IMR-90 (cell line): ENCODE measurements at regions not wholly inside any gene's neighbourhood (a gene's known extent, or its start where the extent isn't known, plus 50 kb on each side); places are given as distances from the start of the nearest gene placed in this dataset.

Experiments used
- ATAC-seq: fragments of 200-7000 bp; cut with Tn5 transposase; 2 replicates; pipeline ENCODE4 v1.9.1; 2020; ENCODE audit warnings: low read depth, mild to moderate bottlenecking, moderate library complexity
- BruUV-seq: library from RNA; stranded (reverse); fragments of 400-500 nt; replicated peaks from 2 replicates; lab custom pipeline; 2021; lab: Mats Ljungman, UMichigan
- CTCF ChIA-PET: fragments of 300-600 bp; formaldehyde crosslinking; extraction: SDS; loops from one replicate; lab custom pipeline; 2021; ENCODE audit warnings: antibody characterized with exemption; lab: Yijun Ruan, JAX
- POLR2A ChIA-PET: fragments of 300-600 bp; sonication (Branson Sonifier 250); formaldehyde crosslinking; loops from one replicate; lab custom pipeline; 2022; ENCODE audit warnings: antibody characterized with exemption; ENCODE audit not compliant: unreplicated experiment; lab: Charles Lee
- DNase-seq: peaks from one replicate; pipeline ENCODE4 v3.0.0; 2013
- H2AFZ ChIP-seq: replicated peaks from 2 replicates; pipeline ENCODE3; 2013; ENCODE audit warnings: low read length, mild to moderate bottlenecking; ENCODE audit not compliant: poor library complexity
- H2AK5ac ChIP-seq: 2 replicates; pipeline ENCODE4 v1.6.1; 2013; ENCODE audit warnings: low read depth, low read length, inconsistent platforms
- H2AK9ac ChIP-seq: replicated peaks from 2 replicates; pipeline ENCODE3; 2013; ENCODE audit warnings: mild to moderate bottlenecking, low read depth, low read length, moderate library complexity; ENCODE audit not compliant: poor library complexity
- H2BK120ac ChIP-seq: 2 replicates; pipeline ENCODE4 v1.6.1; 2013; ENCODE audit warnings: low read depth, low read length, inconsistent platforms
- H2BK15ac ChIP-seq: 3 replicates; pipeline ENCODE4 v1.6.1; 2013; ENCODE audit warnings: low read depth, low read length, inconsistent platforms
- H2BK20ac ChIP-seq: 2 replicates; pipeline ENCODE4 v1.6.1; 2013; ENCODE audit warnings: low read depth, mild to moderate bottlenecking, inconsistent platforms, low read length, moderate library complexity
- H2BK5ac ChIP-seq: 2 replicates; pipeline ENCODE4 v1.6.1; 2013; ENCODE audit warnings: mild to moderate bottlenecking, low read depth, low read length, inconsistent platforms; ENCODE audit not compliant: poor library complexity, severe bottlenecking
- H3K14ac ChIP-seq: replicated peaks from 2 replicates; pipeline ENCODE4 v1.6.1; 2013; ENCODE audit warnings: low read depth, low read length, inconsistent platforms
- H3K18ac ChIP-seq: 2 replicates; pipeline ENCODE4 v1.6.1; 2013; ENCODE audit warnings: low read depth, low read length, control low read depth
- H3K23ac ChIP-seq: 2 replicates; pipeline ENCODE4 v1.6.1; 2013; ENCODE audit warnings: low read depth, low read length, inconsistent platforms
- H3K27ac ChIP-seq: 2 replicates; pipeline ENCODE4 v1.5.1; 2013; ENCODE audit warnings: mild to moderate bottlenecking, control low read depth, low read length; ENCODE audit not compliant: insufficient read depth
- H3K27me3 ChIP-seq: 2 replicates; pipeline ENCODE4 v1.6.1; 2013; ENCODE audit warnings: low read length; ENCODE audit not compliant: control insufficient read depth, insufficient read depth
- H3K36me3 ChIP-seq: 2 replicates; pipeline ENCODE4 v1.6.1; 2013; ENCODE audit warnings: low read length, mixed read lengths; ENCODE audit not compliant: control insufficient read depth, insufficient read depth
- H3K4ac ChIP-seq: 2 replicates; pipeline ENCODE4 v1.6.1; 2013; ENCODE audit warnings: low read depth, low read length, inconsistent platforms
- H3K4me1 ChIP-seq: 2 replicates; pipeline ENCODE4 v1.6.1; 2013; ENCODE audit warnings: low read length, mixed read lengths; ENCODE audit not compliant: control insufficient read depth, insufficient read depth
- H3K4me2 ChIP-seq: 2 replicates; pipeline ENCODE4 v1.6.1; 2013; ENCODE audit warnings: low read depth, mild to moderate bottlenecking, control low read depth, low read length, moderate library complexity
- H3K4me3 ChIP-seq: 2 replicates; pipeline ENCODE4 v1.5.1; 2013; ENCODE audit warnings: low read depth, mild to moderate bottlenecking, control low read depth, low read length, moderate library complexity; ENCODE audit not compliant: insufficient read depth
- H3K56ac ChIP-seq: 2 replicates; pipeline ENCODE4 v1.6.1; 2013; ENCODE audit warnings: low read length, inconsistent platforms; ENCODE audit not compliant: insufficient read depth; ENCODE audit errors: extremely low read depth
- H3K79me1 ChIP-seq, 2 experiments: 2 replicates each; pipeline ENCODE4 v1.6.1; 2013; ENCODE audit warnings: low read length in 2 of 2, inconsistent platforms in 1 of 2, low read depth in 1 of 2
- H3K9ac ChIP-seq: 2 replicates; pipeline ENCODE4 v1.6.1; 2013; ENCODE audit warnings: low read depth, low read length, control low read depth
- H3K9me1 ChIP-seq: 2 replicates; pipeline ENCODE4 v1.6.1; 2013; ENCODE audit warnings: low read length, inconsistent platforms; ENCODE audit not compliant: insufficient read depth
- H3K9me3 ChIP-seq: 2 replicates; pipeline ENCODE4 v1.6.1; 2013; ENCODE audit warnings: low read length; ENCODE audit not compliant: control insufficient read depth, insufficient read depth
- H4K20me1 ChIP-seq: 2 replicates; pipeline ENCODE4 v1.6.1; 2013; ENCODE audit warnings: low read length, inconsistent platforms; ENCODE audit not compliant: insufficient read depth
- H4K5ac ChIP-seq: 2 replicates; pipeline ENCODE4 v1.6.1; 2013; ENCODE audit warnings: mild to moderate bottlenecking, low read depth, low read length, control low read depth
- H4K8ac ChIP-seq, 2 experiments: 2 replicates each; pipeline ENCODE4 v1.6.1; 2013; ENCODE audit warnings: low read depth in 2 of 2, low read length in 2 of 2, control low read depth in 1 of 2, inconsistent platforms in 1 of 2
- H4K91ac ChIP-seq: 2 replicates; pipeline ENCODE4 v1.6.1; 2013; ENCODE audit warnings: low read depth, low read length, inconsistent platforms; ENCODE audit not compliant: insufficient read depth
- CEBPB ChIP-seq: IDR thresholded peaks from 2 replicates; pipeline ENCODE4 v1.6.1; 2012; ENCODE audit warnings: low read depth, low read length, improper control_type of control experiment
- CTCF ChIP-seq: conservative IDR thresholded peaks from 2 replicates; pipeline ENCODE4 v1.5.1; 2012; ENCODE audit warnings: mild to moderate bottlenecking, low read depth, low read length, improper control_type of control experiment
- ELK1 ChIP-seq: fragments of 150-350 bp; IDR thresholded peaks from 2 replicates; pipeline ENCODE4 v1.6.1; 2016; ENCODE audit warnings: low read depth, mild to moderate bottlenecking, low read length, moderate library complexity, borderline replicate concordance
- FOS ChIP-seq: fragments of 150-350 bp; IDR thresholded peaks from 2 replicates; pipeline ENCODE4 v1.6.1; 2016; ENCODE audit warnings: low read depth, low read length
- NFE2L2 ChIP-seq: fragments of 150-350 bp; IDR thresholded peaks from 2 replicates; pipeline ENCODE4 v1.6.1; 2016; ENCODE audit warnings: low read depth, mild to moderate bottlenecking, low read length
- POLR2A ChIP-seq: IDR thresholded peaks from 2 replicates; pipeline ENCODE4 v1.6.1; 2012; ENCODE audit warnings: mild to moderate bottlenecking, low read depth, low read length
- RAD21 ChIP-seq: IDR thresholded peaks from 2 replicates; pipeline ENCODE4 v1.6.1; 2012; ENCODE audit warnings: low read length, improper control_type of control experiment
- RCOR1 ChIP-seq: IDR thresholded peaks from 2 replicates; pipeline ENCODE4 v1.6.1; 2012; ENCODE audit warnings: mild to moderate bottlenecking, low read length, improper control_type of control experiment; ENCODE audit not compliant: insufficient replicate concordance
- SMC3 ChIP-seq: fragments of 150-350 bp; IDR thresholded peaks from 2 replicates; pipeline ENCODE4 v1.6.1; 2016; ENCODE audit warnings: low read depth, mild to moderate bottlenecking, antibody characterized with exemption, low read length, moderate library complexity
- WGBS, 2 experiments: methylation state at CpG; one replicate each; pipeline versions ENCODE4 v1.1.5 to v1.1.7; 2013; ENCODE audit warnings: missing lambda C conversion rate in 2 of 2; ENCODE audit not compliant: insufficient read length in 1 of 2; ENCODE audit errors: extremely low coverage in 2 of 2; 5-methylcytosine and 5-hydroxymethylcytosine counted together
- dilution Hi-C: fragments of 300-500 bp; cut with HindIII; formaldehyde crosslinking; loops from one replicate; pipeline ENCODE4 v1.14.3; 2018; ENCODE audit warnings: low sequenced_read_pairs; ENCODE audit not compliant: unreplicated experiment
- in situ Hi-C: fragments of 300-500 bp; cut with MboI; formaldehyde crosslinking; loops from 3 replicates; pipeline ENCODE4 v1.14.3; 2019; ENCODE audit warnings: low sequenced_read_pairs, inconsistent platforms, mixed read lengths
- intact Hi-C: fragments of 100-400 bp; cut with micrococcal nuclease; formaldehyde crosslinking; loops from 2 replicates; pipeline ENCODE4 v1.10.0; 2022
- TF ChIP-seq, protein P1 (sequence below): fragments of 150-350 bp; IDR thresholded peaks from 2 replicates; pipeline ENCODE4 v1.6.1; 2017; ENCODE audit warnings: mild to moderate bottlenecking, antibody characterized with exemption, low read length, low read depth

DNA sequence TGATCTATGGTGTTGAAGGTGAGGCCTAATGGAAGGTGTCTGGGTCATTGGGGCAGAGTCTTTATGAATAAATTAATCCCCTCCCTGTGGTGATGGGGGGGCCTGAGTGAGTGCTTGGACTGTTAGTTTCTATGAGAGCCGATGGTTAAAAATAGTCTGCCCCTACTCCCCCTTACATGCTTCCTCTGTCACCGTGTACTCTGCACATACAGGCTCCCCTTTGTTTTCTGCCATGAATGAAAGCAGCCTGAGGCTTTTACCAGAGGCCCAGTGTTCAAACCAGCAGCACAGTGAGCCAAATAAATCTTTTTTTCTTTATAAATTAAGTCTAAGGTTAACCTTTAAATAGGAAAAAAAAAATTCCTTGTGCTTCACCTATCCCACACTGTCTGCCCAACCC lies 657.0 kb downstream of the AMY1C start:
- H2BK5ac ChIP-seq, result no peak overlapping the region
- H3K36me3 ChIP-seq, result no peaks in the 10 kb centered on the region
- peaks cover 4% of the 10 kb centered on the region; the same call in 1 of the 2 replicates for H3K9me3 ChIP-seq
- H2BK15ac ChIP-seq, result no peak overlapping the region
- no peak overlapping the region for H2BK120ac ChIP-seq
- H4K5ac ChIP-seq, result no peak overlapping the region
- H3K27ac ChIP-seq, result no peak overlapping the region
- ATAC-seq, result no peak
- no peaks in the 10 kb centered on the region for H3K79me1 ChIP-seq
- no peak overlapping the region for H2BK20ac ChIP-seq
- H3K4ac ChIP-seq, result no peak overlapping the region
- H3K56ac ChIP-seq, result no peak overlapping the region
- ChIA-PET CTCF (no interaction called here), POLR2A (no interaction called here)
- H3K14ac ChIP-seq, result no peak overlapping the region
- no peak overlapping the region for H3K9ac ChIP-seq
- no peaks in the 10 kb centered on the region for H4K20me1 ChIP-seq
- no peak overlapping the region for H3K4me3 ChIP-seq
- no TSS peak for BruUV-seq
- in situ Hi-C loops, result no loop called here
- no peak overlapping the region for H2AK5ac ChIP-seq
- TF ChIP-seq POLR2A (no peak), ELK1 (no peak), SMC3 (no peak), RAD21 (no peak), NFE2L2 (no peak), CTCF (no peak), FOS (no peak), CEBPB (no peak), RCOR1 (no peak)
- TF ChIP-seq, protein P1, sequence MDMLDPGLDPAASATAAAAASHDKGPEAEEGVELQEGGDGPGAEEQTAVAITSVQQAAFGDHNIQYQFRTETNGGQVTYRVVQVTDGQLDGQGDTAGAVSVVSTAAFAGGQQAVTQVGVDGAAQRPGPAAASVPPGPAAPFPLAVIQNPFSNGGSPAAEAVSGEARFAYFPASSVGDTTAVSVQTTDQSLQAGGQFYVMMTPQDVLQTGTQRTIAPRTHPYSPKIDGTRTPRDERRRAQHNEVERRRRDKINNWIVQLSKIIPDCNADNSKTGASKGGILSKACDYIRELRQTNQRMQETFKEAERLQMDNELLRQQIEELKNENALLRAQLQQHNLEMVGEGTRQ, result no peak
- no peaks in the 10 kb centered on the region for H3K4me1 ChIP-seq
- dilution Hi-C loops, result no loop called here
- H3K18ac ChIP-seq, result no peak overlapping the region
- no peaks in the 10 kb centered on the region for H3K27me3 ChIP-seq
- intact Hi-C loops, result no loop called here
- H3K23ac ChIP-seq, result no peak overlapping the region
- no peak overlapping the region for H4K91ac ChIP-seq
- no peak overlapping the region for H2AK9ac ChIP-seq
- WGBS, 2 experiments, result no CpG with 5 or more reads among the region's 2 CpGs
- H2AFZ ChIP-seq, result no peak overlapping the region
- H3K4me2 ChIP-seq, result no peak overlapping the region
- no peak for DNase-seq
- H3K9me1 ChIP-seq, result no peaks in the 10 kb centered on the region
- H4K8ac ChIP-seq, result no peak overlapping the region
